HG02852 (cell line): ENCODE measurements at regions not wholly inside any gene's neighbourhood (a gene's known extent, or its start where the extent isn't known, plus 50 kb on each side); places are given as distances from the start of the nearest gene placed in this dataset.

Source experiments
- ATAC-seq: cut with Tn5 transposase; IDR thresholded peaks from one replicate; pipeline ENCODE4 v1.9.1; 2021; ENCODE audit warnings: mild to moderate bottlenecking, moderate library complexity; ENCODE audit not compliant: unreplicated experiment

DNA sequence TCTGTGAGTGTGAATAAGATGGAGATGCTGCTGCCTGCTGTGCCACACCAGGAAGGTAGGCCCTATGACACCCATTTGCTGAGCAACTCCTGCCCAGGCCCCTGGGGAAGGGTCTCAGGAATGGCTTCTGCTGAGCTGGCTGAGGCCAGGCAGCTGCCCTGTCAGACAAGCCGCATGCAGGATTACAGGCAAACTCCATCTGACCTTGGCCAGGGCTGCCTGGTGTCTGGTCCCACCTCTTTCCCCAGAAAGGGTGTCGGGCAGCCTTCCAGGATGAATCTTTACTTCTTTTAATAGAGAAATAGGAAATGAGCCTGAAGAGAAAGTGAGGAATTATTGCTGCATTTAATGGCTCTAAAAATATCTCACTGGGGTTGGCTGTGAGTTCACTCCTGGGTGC, 182.5 kb downstream of the IRX5 start:
- no peak for ATAC-seq

- no peak for ATAC-seq
Measured at GRCh38 chr16:55115506-55115905, 184.8 kb downstream of the IRX5 start.

- no peak for ATAC-seq
Measured at GRCh38 chr16:55116165-55116920, 185.7 kb downstream of the IRX5 start.

DNA sequence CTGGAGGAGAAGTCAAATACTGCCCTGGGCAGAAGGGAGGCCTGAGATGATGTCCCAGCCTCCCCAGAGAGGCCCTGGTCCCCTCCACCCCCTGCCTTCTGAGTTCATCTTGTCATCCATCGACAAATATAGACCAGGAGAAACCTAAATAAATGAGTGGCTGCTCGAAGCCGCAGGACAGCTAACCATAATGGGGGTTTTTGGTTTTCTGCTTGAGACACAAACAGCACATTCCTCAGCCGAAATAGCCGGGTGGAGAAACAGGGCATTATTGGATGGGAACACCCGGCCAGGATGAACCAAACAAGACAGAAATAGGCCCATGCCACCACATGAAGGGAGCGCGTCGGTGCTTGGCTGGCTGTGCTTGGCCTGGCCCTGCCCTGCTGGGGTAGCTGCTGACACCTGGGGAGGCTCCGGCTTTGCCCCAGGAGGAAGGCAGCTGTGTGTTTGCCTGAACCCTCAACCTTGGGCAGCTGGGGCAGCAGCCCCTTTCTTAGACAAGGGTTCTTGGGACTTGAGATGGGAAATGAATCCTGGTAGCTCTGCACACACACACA, 188.1 kb downstream of the IRX5 start:
- no peak for ATAC-seq

GRCh38 chr16:55120408-55120807, 189.7 kb downstream of the IRX5 start:
- no peak for ATAC-seq

DNA sequence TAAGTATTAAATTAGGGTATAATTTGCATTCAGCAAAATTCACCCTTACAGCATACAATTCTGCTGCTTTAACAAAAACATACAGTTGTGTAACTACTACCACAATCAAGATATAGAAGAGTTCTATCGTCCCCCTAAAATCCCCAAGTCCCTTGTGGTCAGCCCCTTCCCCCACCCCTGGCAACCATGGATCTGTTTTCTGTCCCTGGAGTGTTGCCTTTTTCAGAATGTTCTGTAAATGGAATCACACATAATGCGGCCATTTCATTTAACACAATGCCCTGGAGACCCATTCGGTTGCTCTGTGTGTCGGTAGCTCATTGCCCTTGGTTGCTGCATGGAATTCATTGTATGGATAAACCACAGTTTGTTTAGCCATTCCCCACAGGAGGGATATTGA, 190.2 kb downstream of the IRX5 start:
- ATAC-seq, result no peak

DNA sequence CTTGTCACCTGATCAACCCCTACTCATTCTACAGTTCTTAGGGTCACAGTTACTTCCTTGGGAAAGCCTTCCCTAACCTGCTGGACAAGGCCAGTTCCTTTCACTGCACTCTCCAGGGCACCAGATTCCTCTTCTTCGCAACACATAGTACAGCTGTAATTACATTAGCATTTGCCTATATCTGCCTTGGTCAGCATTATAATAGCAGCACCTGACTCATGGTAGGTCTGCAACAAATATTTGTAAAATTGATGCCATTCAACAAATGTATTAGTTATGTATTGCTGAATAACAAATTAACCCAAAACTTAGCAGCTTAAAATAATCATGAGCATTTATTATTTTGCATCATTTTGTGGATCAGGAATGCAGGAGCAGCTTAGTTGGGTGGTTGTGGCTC, 193.0 kb downstream of the IRX5 start:
- ATAC-seq, result no peak

DNA sequence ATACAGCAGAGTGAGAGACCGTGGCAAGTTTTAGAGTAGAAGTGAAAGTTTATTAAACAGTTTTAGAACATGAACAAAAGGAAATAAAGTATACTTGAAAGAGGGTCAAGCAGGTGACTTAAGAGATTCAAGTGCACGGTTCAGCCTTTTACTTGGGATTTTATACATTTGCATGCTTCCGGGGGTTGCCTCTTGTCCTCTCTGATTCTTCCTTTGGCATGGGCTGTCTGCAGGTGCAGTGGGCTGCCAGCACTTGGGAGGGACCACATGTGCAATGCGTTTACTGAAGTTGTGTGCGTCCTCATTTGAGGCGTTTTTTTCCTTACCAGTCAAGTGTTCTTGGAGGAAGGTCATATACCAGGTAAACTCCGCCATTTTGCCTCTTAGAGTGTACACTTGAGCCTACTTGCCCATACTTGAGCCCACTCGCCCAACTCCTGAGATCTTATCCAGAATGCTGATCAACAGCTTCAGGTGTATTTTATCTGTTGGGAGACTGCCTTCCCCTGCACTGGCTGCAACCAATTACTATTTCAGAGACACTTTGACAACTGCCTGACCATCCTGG, 195.2 kb downstream of the IRX5 start:
- ATAC-seq, result no peak

GRCh38 chr16:55126456-55126855, 195.8 kb downstream of the IRX5 start:
- no peak for ATAC-seq

GRCh38 chr16:55130456-55130855, 193.5 kb upstream of the IRX6 start:
- no peak for ATAC-seq

GRCh38 chr16:55130911-55131310, 193.1 kb upstream of the IRX6 start:
- no peak for ATAC-seq

- ATAC-seq, result no peak
Measured at GRCh38 chr16:55133654-55134053, 190.3 kb upstream of the IRX6 start.

GRCh38 chr16:55136356-55137150, 187.4 kb upstream of the IRX6 start:
- no peak for ATAC-seq

- ATAC-seq, result no peak
Measured at GRCh38 chr16:55138298-55138697, 185.7 kb upstream of the IRX6 start.

DNA sequence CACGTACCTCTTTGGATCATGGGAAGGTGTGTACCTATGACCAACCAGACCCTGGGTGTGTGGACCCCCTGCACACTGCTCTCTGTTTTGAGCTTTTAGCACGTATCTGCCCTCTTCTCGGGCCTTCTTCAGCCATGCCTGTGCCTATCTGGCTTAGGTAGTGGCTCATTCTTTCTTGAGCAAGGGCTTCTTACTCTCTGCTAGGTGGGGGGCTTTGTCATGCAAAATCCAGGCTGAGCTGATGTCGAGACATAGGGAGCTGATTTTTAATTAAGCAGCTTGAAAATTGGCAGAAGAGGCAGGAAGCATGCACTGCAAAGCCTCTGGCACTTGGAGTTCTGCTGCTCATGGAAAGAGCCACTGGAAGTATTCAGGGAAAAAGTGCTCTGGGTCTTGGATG, 181.6 kb upstream of the IRX6 start:
- no peak for ATAC-seq

DNA sequence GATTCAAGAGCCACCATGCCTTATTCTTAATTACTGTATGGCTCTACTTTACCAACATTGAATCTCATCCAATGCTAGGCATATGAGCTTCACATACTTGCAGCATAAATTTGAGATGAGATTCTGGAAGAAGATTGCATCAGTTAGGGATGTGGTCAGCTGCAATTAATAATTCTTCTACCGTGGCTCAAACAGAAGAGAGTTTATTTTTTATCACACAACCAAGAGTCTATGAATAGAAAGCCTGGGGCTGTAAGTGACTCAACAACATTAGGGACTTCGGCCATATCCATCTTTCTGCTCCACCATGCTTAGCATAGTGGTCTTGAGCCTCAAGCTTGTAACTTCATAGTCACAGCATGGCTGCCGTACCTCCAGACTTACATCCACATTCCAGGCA, 179.4 kb upstream of the IRX6 start:
- no peak for ATAC-seq

GRCh38 chr16:55145771-55146603, 178.0 kb upstream of the IRX6 start:
- no peak for ATAC-seq

- no peak for ATAC-seq
Measured at GRCh38 chr16:55146966-55147365, 177.0 kb upstream of the IRX6 start.

GRCh38 chr16:55147396-55147795, 176.6 kb upstream of the IRX6 start:
- ATAC-seq, result no peak

DNA sequence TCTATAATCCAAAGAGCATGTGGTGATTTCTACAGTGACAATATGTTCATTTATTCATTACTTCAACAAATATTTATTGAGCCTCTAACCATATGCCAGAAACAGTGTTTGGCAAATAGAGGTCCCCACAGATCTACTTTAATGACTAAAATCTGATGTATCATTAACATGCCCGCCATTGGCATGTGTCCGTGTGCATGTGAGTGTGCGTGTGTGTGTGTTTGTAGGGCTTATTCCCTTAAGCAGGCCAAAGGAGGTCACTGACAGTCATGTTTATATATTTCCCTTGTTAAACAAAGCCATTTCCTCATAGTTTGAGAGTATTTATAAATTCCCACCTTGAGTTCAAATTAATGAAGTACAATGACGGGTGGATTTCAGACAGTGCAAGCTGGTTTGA, 174.4 kb upstream of the IRX6 start:
- ATAC-seq, result no peak
